GM19025 (cell line): ENCODE measurements at regions not wholly inside any gene's neighbourhood (a gene's known extent, or its start where the extent isn't known, plus 50 kb on each side); places are given as distances from the start of the nearest gene placed in this dataset.
"Not testable (repeated sequence)": the region's sequence is repeated elsewhere in the genome, so short reads cannot be mapped to it uniquely, and the experiment has no call there.

Experiments
- ATAC-seq: cut with Tn5 transposase; IDR thresholded peaks from one replicate; pipeline ENCODE4 v1.9.1; 2021; ENCODE audit warnings: mild to moderate bottlenecking, low read depth, moderate library complexity; ENCODE audit not compliant: unreplicated experiment

GRCh38 chr22:23397613-23398567 is 182.2 kb downstream of the IGLL1 start:
- ATAC-seq, result no peak

- ATAC-seq, result no peak
These were observed 183.0 kb downstream of the IGLL1 start for GRCh38 chr22:23397008-23397612.

DNA sequence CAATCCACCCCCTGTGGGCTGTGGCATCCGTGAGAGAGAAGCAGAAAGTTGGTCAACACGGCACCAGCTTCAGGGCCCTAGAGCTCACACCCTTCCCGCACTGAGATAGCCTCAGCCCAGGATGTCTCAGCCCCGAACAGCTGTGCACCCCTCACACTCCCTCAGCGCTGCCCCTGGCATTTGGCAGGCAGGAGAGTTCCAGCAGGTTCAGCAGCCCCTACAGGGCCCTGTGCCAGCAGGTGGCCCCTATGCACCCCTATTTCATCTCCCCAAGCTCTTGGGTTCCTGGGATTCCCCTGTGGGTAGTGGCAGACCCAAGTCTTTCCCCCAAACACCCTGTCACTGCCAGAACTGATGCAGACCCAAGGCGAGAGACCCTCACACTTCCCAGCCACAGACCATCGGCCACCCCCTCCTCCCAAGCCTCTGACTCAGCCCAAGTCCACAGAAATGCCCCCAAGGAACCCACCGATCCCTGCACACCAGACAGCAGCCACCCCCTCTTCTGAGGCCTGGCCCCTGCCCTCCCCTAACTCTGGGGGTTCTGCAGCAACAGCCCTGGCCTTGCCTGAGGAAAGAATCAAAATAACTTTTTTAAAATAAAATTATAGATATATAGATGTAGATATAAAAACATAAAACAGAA is 183.6 kb downstream of the IGLL1 start:
- no peak for ATAC-seq

GRCh38 chr22:23395530-23396361 is 184.3 kb downstream of the IGLL1 start:
- ATAC-seq, result no peak

DNA sequence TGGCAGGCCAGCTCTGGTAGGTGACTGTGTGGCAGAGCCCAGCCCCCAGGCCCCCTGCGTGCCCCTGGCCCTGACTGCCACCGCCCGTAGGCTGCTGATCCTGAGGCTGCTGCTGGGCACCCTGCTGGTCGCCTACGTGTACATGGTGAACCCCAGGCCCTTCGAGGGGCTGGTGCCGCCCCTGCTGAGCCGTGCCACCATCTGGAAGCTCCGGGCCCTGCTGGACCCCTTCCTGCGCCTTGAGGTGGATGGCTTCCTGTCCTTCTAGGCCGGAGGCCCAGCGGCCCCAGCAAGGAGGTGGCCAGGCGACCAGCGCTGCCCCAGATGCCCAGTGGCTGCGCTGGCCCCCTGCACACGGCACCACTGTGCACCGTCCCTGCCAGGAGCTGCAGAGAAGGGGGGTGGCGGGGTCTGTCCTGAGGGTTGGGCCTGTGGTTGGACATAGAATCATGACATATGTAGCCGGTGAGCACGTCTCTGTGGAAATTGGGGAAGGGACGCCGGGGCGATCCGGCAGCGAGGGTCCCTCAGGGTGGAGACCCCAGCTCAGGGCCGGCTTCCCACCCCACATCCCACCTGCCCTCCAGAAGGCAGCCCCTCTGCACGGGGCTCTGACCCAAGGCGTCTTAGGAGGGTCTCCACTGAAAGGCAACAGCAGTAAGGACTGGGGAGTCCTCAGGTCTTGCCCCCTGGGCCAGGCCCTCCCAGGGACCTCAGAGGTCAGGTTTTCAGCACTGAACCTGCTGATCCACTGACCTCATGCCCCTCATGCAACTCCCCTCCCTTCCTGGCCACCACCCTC is 185.4 kb downstream of the IGLL1 start:
- no peak for ATAC-seq

DNA sequence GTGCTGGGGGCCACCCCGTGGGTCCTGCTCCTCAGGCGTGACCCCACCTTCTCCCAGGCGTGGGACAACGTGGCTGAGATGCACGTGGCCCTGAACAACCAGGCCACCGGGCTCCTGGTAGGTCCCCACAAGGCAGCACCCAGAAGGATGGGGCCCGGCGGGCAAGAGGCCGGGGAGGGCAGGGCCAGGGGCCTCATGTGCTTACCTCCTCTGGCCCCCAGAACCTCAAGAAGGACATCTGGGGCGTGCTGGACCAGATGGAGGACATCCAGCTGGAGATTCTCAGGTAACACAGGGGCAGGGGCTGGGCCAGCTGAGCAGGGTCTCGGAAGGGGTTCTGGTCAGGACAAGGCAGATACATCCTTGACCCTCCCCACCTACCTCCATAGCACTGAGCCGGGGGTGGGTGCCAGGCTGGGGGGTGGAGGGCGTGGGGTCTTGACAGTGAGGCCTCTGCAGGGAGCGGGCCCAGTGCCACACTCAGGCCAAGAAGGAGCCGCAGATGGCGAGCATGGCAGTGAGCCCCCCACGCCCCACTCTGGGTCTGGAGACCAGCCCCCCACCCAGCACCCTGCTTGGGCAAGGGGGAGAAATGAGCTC is 186.3 kb downstream of the IGLL1 start:
- no peak for ATAC-seq

GRCh38 chr22:23393199-23393598 is 186.9 kb downstream of the IGLL1 start:
- not testable (repeated sequence) for ATAC-seq

DNA sequence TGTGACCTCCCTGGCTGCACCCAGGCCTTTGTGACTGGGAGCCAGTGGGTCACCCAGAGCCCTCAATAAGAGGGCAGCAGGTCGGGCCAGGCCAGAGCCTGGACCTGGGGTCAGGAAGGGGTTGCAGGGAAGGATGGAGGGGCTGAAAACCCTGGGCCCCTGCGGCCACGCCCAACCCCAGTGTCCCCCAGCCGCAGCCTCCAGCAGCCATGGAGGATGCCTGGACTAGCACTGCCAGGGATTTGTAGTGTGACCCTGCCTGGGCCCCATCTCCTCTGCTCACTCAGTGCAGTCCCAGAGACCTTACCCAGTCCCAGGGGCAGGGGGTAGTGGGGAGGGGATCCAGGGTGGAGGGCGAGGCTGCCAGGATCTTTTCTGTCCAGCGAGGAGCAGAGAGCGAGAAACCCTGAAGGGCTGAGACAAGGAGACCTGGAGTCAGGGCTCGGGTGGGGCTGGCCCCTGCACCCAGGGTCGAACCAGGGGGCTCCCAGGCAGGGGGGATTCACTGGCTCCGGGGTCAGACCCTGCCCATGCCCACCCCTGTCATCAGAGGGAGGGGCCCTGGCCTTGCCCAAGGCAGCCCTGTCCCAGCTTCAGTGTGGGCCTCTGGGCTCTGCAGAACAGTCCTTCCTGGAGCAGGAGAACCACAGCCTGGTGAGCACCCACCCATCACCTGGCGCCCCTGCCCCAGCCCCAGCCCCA is 187.5 kb downstream of the IGLL1 start:
- no peak for ATAC-seq

DNA sequence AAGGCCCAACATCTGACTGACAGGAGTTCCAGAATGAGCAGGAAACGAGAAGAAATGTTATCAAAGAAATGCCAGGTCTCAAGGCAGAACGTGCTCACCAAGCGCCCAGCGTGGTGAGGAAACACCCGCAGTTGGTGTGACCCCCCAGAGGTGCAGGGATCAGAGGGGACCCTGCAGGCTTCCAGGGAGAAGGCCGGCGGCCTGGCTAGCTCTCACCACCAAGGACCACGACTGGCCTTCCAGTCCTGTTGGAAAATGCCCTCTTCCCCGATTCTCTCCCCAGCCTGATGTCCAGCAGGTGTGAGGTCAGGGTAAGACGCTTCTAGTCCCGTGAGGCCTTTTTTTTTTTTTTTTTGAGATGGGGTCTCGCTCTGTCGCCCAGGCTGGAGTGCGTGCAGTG is 189.1 kb downstream of the IGLL1 start:
- no peak for ATAC-seq

DNA sequence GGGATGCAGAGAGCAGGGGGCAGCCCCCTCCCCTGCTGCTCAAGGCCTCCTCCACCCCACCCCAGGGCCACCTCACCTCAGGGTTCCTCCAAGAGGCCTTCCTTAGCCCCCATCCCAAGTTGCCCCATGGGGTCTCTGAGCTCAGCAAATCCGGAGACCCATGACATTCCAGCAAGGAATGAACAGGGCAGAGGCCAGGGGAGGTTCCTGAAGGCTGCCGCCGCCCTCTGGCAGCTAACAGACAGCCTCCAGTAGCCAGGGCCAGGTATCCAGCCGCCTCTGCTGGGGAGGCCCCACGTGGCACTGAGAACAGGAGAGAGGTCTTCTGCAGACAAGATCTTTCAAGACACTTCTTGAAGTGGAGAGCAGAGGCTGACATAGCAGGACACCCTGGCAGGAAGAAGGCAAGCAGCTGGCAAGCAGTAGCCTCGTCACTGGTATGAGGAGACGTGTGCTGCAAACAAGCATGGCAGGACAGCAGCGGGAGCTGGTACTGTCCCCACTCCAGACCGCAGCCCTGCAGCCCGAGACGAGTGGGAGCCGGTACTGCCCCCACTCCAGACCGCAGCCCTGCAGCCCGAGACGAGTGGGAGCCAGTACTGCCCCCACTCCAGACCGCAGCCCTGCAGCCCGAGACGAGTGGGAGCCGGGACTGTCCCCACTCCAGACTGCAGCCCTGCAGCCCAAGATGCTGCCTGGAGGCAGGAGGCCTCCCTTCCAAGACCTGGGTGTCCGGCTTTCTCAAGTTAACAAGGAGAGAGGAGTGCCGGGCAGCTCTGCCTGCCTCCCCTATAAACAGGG is 190.6 kb downstream of the IGLL1 start:
- no peak for ATAC-seq

DNA sequence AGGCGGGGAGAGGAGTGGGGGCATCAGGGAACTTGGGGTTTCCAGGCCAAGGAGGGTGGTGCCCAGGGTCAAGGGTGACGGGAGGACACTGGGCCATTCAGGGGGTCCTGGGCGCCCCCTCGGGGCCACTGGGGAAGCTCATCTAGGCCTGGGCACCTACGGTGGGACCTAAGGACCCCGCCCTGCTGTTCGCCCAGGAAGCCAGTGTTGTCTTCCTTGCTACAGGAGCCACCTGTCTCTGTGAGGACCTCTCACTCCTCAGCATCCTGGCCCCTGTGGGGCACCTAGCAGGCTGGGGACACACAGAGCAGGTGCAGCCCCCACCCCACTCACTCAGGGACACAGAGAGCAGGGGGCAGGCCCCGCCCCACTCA is 191.6 kb downstream of the IGLL1 start:
- ATAC-seq, result no peak

GRCh38 chr22:23387827-23388516 is 192.1 kb downstream of the IGLL1 start:
- no peak for ATAC-seq

- ATAC-seq, result no peak
These were observed 193.1 kb downstream of the IGLL1 start for GRCh38 chr22:23386822-23387580.

- ATAC-seq, result no peak
These were observed 194.1 kb downstream of the IGLL1 start for GRCh38 chr22:23385678-23386631.

GRCh38 chr22:23384923-23385677 is 195.0 kb downstream of the IGLL1 start:
- ATAC-seq, result no peak
